HCT116 (cell line): ENCODE measurements at regions not wholly inside any gene's neighbourhood (a gene's known extent, or its start where the extent isn't known, plus 50 kb on each side); places are given as distances from the start of the nearest gene placed in this dataset.

Experiments used
- ATF3 ChIP-seq: IDR thresholded peaks from 2 replicates; pipeline ENCODE4 v1.6.1; 2012
- CEBPB ChIP-seq: IDR thresholded peaks from 2 replicates; pipeline ENCODE4 v1.6.1; 2012; ENCODE audit warnings: low read depth
- CTCF ChIP-seq, 3 experiments: fragments of 200-600 bp in 1 of 3; sonication (generic) in 1 of 3; IDR thresholded peaks in 2 of 3; conservative IDR thresholded peaks in 1 of 3; 2 replicates each; pipeline ENCODE4 v1.5.1; 2012 to 2017; ENCODE audit warnings: low read depth in 2 of 3, low read length in 2 of 3, antibody characterized with exemption in 1 of 3, borderline replicate concordance in 1 of 3, control low read depth in 1 of 3, mild to moderate bottlenecking in 1 of 3, mixed read lengths in 1 of 3, mixed run types in 1 of 3, moderate library complexity in 1 of 3; ENCODE audit not compliant: insufficient read depth in 1 of 3
- EZH2 ChIP-seq: fragments of 200-600 bp; sonication (generic); IDR thresholded peaks from 2 replicates; pipeline ENCODE4 v1.6.1; 2017; ENCODE audit warnings: antibody characterized with exemption, mixed run types
- EZH2phosphoT487 ChIP-seq: fragments of 200-600 bp; IDR thresholded peaks from 2 replicates; pipeline ENCODE4 v1.6.1; 2018; ENCODE audit warnings: antibody characterized with exemption, borderline replicate concordance
- FOSL1 ChIP-seq: IDR thresholded peaks from 2 replicates; pipeline ENCODE4 v1.6.1; 2012; ENCODE audit warnings: low read depth
- POLR2A ChIP-seq: IDR thresholded peaks from 2 replicates; pipeline ENCODE4 v1.7.0; 2011; ENCODE audit warnings: borderline replicate concordance; ENCODE audit not compliant: insufficient read depth, insufficient read length; ENCODE audit errors: extremely low read depth
- POLR2AphosphoS5 ChIP-seq: IDR thresholded peaks from 2 replicates; pipeline ENCODE4 v1.6.1; 2011; ENCODE audit warnings: mild to moderate bottlenecking, low read depth, low read length, moderate library complexity
- RAD21 ChIP-seq: IDR thresholded peaks from 2 replicates; pipeline ENCODE4 v1.6.1; 2012; ENCODE audit warnings: low read depth, mild to moderate bottlenecking
- REST ChIP-seq: IDR thresholded peaks from 2 replicates; pipeline ENCODE4 v1.6.1; 2012; ENCODE audit warnings: low read depth
- SIN3A ChIP-seq: IDR thresholded peaks from 2 replicates; pipeline ENCODE4 v1.6.1; 2012; ENCODE audit warnings: low read depth
- SP1 ChIP-seq: IDR thresholded peaks from 2 replicates; pipeline ENCODE4 v1.6.1; 2012; ENCODE audit warnings: low read depth
- YY1 ChIP-seq: IDR thresholded peaks from 2 replicates; pipeline ENCODE4 v1.6.1; 2011; ENCODE audit warnings: low read length, low read depth, moderate library complexity, mild to moderate bottlenecking; ENCODE audit not compliant: insufficient replicate concordance; ENCODE audit errors: extremely low read depth
- TF ChIP-seq, protein P1 (sequence below): IDR thresholded peaks from 2 replicates; pipeline ENCODE4 v1.6.1; 2012

DNA sequence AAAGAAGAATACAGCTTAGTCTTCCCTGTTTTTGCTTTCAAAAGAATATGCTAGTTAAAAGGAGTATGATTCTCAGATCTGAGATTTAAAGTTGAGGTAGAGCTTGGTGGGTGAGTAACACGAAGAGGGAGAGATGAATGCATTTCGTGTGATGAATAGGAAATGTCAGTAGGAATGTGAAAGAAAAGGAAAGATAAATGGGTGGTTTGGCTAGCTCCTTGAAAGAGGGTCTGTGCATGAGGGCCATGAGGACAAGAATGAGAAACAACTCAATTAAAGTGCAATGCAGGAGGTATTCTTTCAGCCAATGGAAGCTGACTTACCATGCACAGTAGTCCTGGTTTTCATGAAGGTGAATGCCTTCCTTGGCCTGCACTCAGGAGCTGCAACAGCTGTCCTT, 248.2 kb downstream of the HNMT start:
- TF ChIP-seq EZH2 (no peak), CTCF (IDR thresholded peaks at IDR 0.05 in 2 of 3, conservative IDR thresholded peaks at IDR 0.05 in 1 of 3; ENCODE audit: borderline replicate concordance in 1 of 3, insufficient read depth in 1 of 3, low read depth in 2 of 3, low read length in 2 of 3) (no peak), REST (no peak), POLR2A (no peak), SIN3A (no peak), ATF3 (no peak), YY1 (no peak), SP1 (no peak), EZH2phosphoT487 (no peak), POLR2AphosphoS5 (no peak), RAD21 (no peak), FOSL1 (no peak), CEBPB (no peak)
- TF ChIP-seq, protein P1, sequence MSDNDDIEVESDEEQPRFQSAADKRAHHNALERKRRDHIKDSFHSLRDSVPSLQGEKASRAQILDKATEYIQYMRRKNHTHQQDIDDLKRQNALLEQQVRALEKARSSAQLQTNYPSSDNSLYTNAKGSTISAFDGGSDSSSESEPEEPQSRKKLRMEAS: no peak
